ENCODE measurements at regions not wholly inside any gene's neighbourhood (a gene's known extent, or its start where the extent isn't known, plus 50 kb on each side); places are given as distances from the start of the nearest gene placed in this dataset.

DNA sequence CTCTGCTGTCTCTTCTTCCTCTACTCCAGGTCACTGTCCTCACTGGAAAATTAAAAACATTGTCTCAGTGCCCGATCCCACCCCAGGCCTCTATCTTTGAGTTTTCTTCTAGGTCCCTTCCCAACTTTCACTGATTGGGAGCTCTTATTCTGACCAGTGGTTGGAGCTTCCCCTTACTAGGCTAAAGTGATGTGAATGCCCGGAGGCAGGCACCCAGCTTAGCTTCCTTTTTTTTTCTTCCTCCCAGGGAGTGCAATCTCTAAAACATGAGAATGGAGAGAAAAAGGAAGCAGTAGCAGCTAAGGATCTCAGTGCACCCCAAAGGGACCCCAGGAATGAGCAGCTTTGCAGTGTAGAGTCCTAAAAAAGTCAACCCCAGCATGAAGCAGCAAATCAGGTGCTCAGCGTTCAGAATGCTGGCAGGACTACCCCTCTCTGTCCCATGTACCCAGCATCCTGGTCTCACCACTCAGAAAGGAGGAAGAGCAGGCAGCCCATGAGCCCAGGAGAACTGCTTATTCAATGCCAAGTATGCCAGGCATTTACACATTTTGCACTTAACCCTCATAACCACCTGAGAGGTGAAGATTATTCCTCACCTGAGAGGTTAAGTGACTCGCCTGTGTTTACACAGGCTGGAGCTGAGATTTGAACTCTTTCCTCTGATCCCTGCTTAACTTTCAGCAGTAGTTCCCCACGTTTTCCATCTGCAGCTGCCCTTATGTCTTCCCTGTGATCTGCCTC is 146.2 kb upstream of the PWP1 start:
- TF ChIP-seq CTCF (conservative IDR thresholded peaks at IDR 0.05) (no peak), ZFX (IDR thresholded peaks at IDR 0.05) (no peak)
